ENCODE measurements at regions not wholly inside any gene's neighbourhood (a gene's known extent, or its start where the extent isn't known, plus 50 kb on each side); places are given as distances from the start of the nearest gene placed in this dataset.
"Not testable (repeated sequence)": the region's sequence is repeated elsewhere in the genome, so short reads cannot be mapped to it uniquely, and the experiment has no call there.

- H3K27ac ChIP-seq, result no peak overlapping the region
- no peak overlapping the region for H3K4me3 ChIP-seq
- TF ChIP-seq CTCF (IDR thresholded peaks at IDR 0.05 in 4 of 5, conservative IDR thresholded peaks at IDR 0.05 in 1 of 5) (no peak), POLR2A (IDR thresholded peaks at IDR 0.05) (no peak)
- H3K4me1 ChIP-seq, result no peaks in the 10 kb centered on the region
- ATAC-seq, result no peak
- DNase-seq, result no peak
- H3K27me3 ChIP-seq, result no peaks in the 10 kb centered on the region
- in situ Hi-C loops (cut with MboI; ENCODE audit: low sequenced_read_pairs in 4 of 4) (no loop called here), intact Hi-C loops (cut with DNase I; ENCODE audit: low total_unique reads) (no loop called here)
- no peaks in the 10 kb centered on the region for H3K36me3 ChIP-seq
- peaks cover 0 to 3% (median 0%) of the 10 kb centered on the region in 3 donors for H3K9me3 ChIP-seq
These were observed 324.5 kb upstream of the ZNF608 start for GRCh38 chr5:125070961-125071360.

- no peak overlapping the region for H3K4me3 ChIP-seq
- no peaks in the 10 kb centered on the region for H3K27me3 ChIP-seq
- H3K9me3 ChIP-seq, result peaks cover 0 to 3% (median 0%) of the 10 kb centered on the region in 3 donors
- ATAC-seq, result no peak
- TF ChIP-seq CTCF (IDR thresholded peaks at IDR 0.05 in 4 of 5, conservative IDR thresholded peaks at IDR 0.05 in 1 of 5), result no peak
- H3K27ac ChIP-seq, result no peak overlapping the region
- in situ Hi-C loops (cut with MboI; ENCODE audit: low sequenced_read_pairs in 4 of 4), result no loop called here
- H3K4me1 ChIP-seq, result no peaks in the 10 kb centered on the region
- no peaks in the 10 kb centered on the region for H3K36me3 ChIP-seq
- intact Hi-C loops (cut with DNase I; ENCODE audit: low total_unique reads), result no loop called here
- DNase-seq, result no peak
These were observed 326.7 kb upstream of the ZNF608 start for GRCh38 chr5:125073090-125073489.

- Histone ChIP-seq H3K4me1 (no peaks in the 10 kb centered on the region), H3K36me3 (no peaks in the 10 kb centered on the region), H3K27ac (no peak overlapping the region), H3K4me3 (no peak overlapping the region), H3K27me3 (no peaks in the 10 kb centered on the region), H3K9me3 (peaks cover 0 to 3% (median 0%) of the 10 kb centered on the region in 3 donors)
- ATAC-seq (no peak), DNase-seq (no peak)
- intact Hi-C loops (cut with DNase I; ENCODE audit: low total_unique reads) (no loop called here), in situ Hi-C loops (cut with MboI; ENCODE audit: low sequenced_read_pairs in 4 of 4) (no loop called here)
- no peak for TF ChIP-seq POLR2A (IDR thresholded peaks at IDR 0.05)
- TF ChIP-seq CTCF (IDR thresholded peaks at IDR 0.05 in 4 of 5, conservative IDR thresholded peaks at IDR 0.05 in 1 of 5), result no peak
These were observed 329.1 kb upstream of the ZNF608 start for GRCh38 chr5:125075567-125075966.

- ATAC-seq, result not testable (repeated sequence)
These were observed 332.6 kb upstream of the ZNF608 start for GRCh38 chr5:125079028-125079427.

GRCh38 chr5:125081101-125081500 is 334.7 kb upstream of the ZNF608 start:
- H3K9me3 ChIP-seq, result no peaks in the 10 kb centered on the region
- no peak for ATAC-seq
- no peak overlapping the region for H3K27ac ChIP-seq
- H3K27me3 ChIP-seq, result no peaks in the 10 kb centered on the region
- H3K4me3 ChIP-seq, result no peak overlapping the region
- in situ Hi-C loops (cut with MboI; ENCODE audit: low sequenced_read_pairs in 4 of 4), result no loop called here
- DNase-seq, result no peak
- no peak for TF ChIP-seq POLR2A (IDR thresholded peaks at IDR 0.05)
- H3K4me1 ChIP-seq, result no peaks in the 10 kb centered on the region
- intact Hi-C loops (cut with DNase I; ENCODE audit: low total_unique reads), result no loop called here
- H3K36me3 ChIP-seq, result no peaks in the 10 kb centered on the region

More at GRCh38 chr5:125079028-125079427, 332.6 kb upstream of the ZNF608 start:
- DNase-seq; H3K36me3 ChIP-seq; intact Hi-C loops (cut with DNase I; ENCODE audit: low total_unique reads); H3K9me3 ChIP-seq; H3K27me3 ChIP-seq; H3K4me1 ChIP-seq; H3K27ac ChIP-seq; H3K4me3 ChIP-seq; in situ Hi-C loops (cut with MboI; ENCODE audit: low sequenced_read_pairs in 4 of 4): not testable (repeated sequence)

GRCh38 chr5:125083981-125084380 is 337.5 kb upstream of the ZNF608 start:
- no peak overlapping the region for H3K4me3 ChIP-seq
- TF ChIP-seq CTCF (IDR thresholded peaks at IDR 0.05 in 4 of 5, conservative IDR thresholded peaks at IDR 0.05 in 1 of 5) (no peak), POLR2A (IDR thresholded peaks at IDR 0.05) (no peak)
- DNase-seq (no peak), ATAC-seq (no peak)
- no peaks in the 10 kb centered on the region for H3K9me3 ChIP-seq
- H3K36me3 ChIP-seq, result no peaks in the 10 kb centered on the region
- no peaks in the 10 kb centered on the region for H3K4me1 ChIP-seq
- H3K27ac ChIP-seq, result no peak overlapping the region
- no peaks in the 10 kb centered on the region for H3K27me3 ChIP-seq
- intact Hi-C loops (cut with DNase I; ENCODE audit: low total_unique reads), result no loop called here
- in situ Hi-C loops (cut with MboI; ENCODE audit: low sequenced_read_pairs in 4 of 4), result no loop called here

Measured in gastrocnemius medialis (tissue), 4 donors.